HG02610 (cell line): ENCODE measurements at regions not wholly inside any gene's neighbourhood (a gene's known extent, or its start where the extent isn't known, plus 50 kb on each side); places are given as distances from the start of the nearest gene placed in this dataset.
"Not testable (repeated sequence)": the region's sequence is repeated elsewhere in the genome, so short reads cannot be mapped to it uniquely, and the experiment has no call there.

Experiments
- ATAC-seq: cut with Tn5 transposase; IDR thresholded peaks from one replicate; pipeline ENCODE4 v1.9.1; 2021; ENCODE audit warnings: mild to moderate bottlenecking, moderate library complexity; ENCODE audit not compliant: unreplicated experiment

DNA sequence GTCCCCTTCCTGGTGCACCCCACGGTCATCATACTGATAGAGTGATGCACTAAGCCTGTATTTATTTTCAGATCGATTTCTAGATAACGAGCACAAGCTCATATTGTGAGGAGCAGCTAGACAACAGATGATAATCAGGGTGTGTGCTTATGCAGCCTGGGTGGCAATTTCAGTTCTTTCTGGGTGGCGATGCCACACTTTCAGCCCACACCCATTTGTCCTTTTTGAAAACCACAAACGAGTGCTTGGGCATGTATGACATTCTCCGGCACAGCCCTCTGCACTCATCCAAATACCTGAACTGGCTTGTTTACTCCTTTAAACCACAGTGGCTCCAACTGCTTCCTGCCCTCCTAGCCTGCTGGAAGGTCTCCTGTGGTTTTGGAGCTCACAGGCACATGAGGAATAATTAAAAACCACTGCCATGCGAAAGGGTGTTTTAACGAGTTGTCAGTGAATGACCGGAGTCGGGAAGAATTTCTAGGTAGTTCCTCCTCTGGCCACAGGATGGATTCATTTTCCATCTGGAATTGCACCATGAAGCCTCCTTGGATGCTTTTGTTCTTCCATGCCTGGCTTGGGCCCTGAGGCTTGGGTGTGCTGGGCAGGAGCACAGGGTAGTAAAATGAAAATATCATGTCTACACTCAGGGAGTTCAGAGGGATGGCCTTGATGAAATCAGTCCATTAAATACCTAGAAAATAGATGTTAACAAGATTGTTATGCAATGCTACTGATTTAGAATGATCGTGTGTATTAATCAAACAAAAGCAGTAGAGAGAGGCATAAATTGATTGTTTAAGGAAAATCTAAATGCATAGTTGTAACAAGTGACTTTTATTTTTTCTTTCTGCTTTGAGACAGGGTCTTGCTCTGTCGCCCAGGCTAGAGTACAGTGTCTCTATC, 52.4 kb upstream of the ITGB1 start:
- no peak for ATAC-seq

DNA sequence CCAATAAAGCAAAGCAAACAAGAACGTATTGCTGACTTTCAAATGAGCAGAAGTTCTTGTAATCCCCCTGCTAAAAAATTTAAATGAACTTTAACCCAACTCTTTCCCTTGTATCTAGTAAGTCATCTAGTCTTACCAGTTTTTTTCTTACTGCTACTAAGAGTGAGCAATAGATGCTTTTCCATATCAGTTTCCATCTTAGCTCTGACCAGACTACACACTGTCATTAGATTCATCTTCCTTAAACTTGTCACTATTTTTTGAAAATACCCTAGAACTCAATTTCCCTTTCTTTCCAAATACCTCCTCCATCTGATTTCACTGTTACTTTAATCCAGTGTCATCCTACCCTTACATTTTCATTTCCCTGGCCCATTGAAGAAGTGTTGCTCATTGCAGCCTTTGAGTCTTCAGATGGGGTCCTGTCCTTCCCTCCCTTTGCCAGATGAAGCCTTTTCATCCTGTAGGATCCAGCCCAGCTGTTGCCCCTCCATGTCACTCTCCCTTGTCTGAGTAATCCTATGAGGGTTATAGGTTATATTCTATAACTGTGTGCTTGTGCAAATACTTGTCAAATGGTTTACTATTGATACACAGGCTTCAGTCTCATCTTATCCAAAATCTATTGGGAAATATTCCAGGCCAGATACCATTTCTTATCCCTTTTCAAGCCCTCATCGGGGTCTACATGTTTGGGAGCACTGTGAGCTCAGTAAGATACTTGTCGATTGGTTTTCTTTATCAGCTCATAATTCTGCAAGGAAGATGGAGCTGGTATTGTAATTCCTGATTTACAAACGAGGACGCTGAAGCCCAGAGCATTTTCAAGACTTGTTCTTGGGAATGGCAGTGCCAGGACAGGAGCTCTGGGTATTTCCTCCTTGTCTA, 51.5 kb upstream of the ITGB1 start:
- ATAC-seq = no peak

DNA sequence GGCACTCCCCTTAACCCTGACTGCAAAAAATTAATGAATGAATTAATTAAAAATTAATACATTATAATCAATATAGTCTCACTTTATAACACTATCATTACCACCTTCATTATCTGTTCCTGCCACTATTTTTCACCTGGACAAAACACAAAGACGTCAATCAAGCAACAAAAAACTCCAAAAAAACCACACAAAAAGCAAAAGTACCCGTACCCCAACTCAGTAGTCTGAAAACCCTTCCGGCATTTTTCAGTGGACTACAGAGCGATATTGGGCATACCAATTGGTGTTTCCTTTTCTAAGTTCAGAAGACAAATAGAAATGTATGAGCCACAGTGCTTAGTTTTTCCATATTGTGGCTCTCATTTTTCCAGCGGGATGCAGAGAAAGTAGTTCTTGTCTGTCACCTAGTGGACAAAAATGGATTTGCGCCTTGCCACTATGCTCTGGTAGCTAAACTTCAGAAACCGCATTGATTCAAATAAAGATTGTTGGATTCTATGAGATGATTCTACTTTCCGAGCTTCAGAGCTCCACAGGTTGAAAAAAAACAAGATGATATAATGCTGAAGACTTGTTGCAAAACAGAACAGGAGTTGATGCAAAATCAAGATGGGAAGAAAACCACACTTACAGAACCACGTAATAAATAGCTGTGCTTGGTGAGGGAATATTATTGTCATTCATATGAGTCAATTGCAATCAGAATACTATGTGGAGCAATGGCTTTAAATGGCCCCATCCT, 50.6 kb upstream of the ITGB1 start:
- ATAC-seq = peak; percentile 38

DNA sequence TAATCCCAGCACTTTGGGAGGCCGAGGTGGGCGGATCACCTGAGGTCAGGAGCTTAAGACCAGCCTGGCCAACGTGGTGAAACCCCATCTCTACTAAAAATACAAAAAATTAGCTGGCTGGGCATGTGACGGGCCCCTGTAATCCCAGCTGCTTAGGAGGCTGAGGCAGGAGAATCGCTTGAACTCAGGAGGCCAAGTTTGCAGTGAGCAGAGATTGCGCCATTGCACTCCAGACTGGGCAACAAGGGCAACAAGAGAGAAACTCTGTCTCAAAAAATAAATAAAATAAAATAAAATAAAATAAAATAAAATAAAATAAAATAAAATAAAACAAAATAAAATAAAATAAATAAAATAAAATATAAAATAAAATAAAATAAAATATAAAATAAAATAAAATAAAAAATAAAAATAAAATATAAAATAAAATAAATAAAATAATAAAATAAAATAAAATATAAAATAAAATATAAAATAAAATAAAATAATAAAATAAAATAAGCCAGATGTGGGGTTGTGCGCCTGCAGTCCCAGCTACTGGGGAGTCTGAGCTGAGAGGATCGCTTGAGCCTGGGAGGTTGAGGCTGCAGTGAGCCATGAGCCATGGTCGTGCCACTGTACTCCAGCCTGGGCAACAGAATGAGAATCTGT, 49.8 kb upstream of the ITGB1 start:
- ATAC-seq = not testable (repeated sequence)
